GM19035 (cell line): ENCODE measurements at regions not wholly inside any gene's neighbourhood (a gene's known extent, or its start where the extent isn't known, plus 50 kb on each side); places are given as distances from the start of the nearest gene placed in this dataset.
"Not testable (repeated sequence)": the region's sequence is repeated elsewhere in the genome, so short reads cannot be mapped to it uniquely, and the experiment has no call there.

Source experiments
- ATAC-seq: cut with Tn5 transposase; IDR thresholded peaks from one replicate; pipeline ENCODE4 v1.9.1; 2021; ENCODE audit not compliant: unreplicated experiment

DNA sequence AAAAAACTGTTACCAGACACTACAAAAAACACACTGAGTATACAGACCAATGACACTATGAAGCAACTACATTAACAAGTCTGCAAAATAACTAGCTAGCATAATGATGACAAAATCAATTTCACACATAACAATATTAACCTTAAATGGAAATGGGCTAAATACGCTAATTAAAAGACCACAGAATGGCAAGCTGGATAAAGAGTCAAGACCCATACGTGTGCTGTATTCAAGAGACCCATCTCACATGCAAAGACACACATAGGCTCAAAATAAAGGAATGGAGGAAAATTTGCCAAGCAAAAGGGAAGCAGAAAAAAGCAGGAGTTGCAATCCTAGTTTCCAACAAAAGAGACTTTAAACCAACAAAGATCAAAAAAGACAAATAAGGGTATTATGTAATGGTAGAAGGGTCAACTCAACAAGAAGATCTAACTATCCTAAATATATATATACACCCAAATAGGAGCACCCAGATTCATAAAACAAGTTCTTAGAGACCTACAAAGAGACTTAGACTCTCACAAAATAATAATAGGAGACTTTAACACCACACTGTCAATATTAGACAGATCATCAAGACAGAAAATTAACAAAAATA is 158.6 kb downstream of the ALDH8A1 start:
- not testable (repeated sequence) for ATAC-seq

DNA sequence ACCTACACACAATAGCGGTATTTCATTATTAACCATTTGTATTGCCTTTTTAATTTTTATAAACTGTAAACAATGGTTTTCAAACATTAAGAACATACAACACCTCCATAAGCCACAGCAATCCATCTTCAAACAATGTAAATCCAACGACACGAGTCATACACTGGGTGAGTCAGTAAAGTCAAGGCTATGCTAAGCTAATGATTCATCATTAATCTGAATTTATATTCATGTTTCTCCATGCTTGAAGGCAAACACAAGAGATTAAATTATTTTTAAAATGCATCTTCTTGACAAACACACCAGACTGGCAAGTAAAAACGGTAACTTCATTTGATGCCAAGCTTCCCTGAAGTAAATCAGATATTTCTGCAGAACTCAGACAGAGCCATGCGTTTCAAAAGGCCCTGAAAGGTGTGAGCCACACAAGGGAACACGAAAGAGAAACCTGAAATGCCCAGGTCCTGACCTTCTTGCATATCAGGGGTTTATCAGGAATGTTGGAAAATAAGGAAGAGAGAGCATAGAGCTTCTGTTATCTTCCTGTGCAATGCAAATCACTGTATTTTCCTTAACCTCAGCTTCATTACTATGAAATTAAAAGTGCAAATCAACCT is 162.5 kb downstream of the ALDH8A1 start:
- no peak for ATAC-seq

DNA sequence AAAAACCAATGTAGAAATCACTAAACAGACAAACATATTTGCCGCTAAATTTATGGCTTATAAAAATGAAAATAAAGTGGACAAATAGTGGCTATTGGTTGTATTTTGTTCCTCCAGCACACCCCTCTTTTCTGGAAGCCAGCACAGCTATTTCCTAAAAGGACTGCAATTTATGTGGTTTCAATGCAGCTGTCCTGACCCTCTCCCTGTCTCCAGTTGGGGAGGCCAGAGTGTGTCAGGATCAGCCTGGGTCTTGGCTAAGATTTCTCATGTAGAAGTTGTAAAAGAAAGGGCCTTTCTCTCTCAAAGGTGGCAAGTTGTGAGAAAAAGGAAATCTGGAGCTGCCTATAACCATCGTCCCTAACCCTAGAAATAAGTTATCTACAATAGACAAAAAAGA is 165.6 kb downstream of the ALDH8A1 start:
- no peak for ATAC-seq

DNA sequence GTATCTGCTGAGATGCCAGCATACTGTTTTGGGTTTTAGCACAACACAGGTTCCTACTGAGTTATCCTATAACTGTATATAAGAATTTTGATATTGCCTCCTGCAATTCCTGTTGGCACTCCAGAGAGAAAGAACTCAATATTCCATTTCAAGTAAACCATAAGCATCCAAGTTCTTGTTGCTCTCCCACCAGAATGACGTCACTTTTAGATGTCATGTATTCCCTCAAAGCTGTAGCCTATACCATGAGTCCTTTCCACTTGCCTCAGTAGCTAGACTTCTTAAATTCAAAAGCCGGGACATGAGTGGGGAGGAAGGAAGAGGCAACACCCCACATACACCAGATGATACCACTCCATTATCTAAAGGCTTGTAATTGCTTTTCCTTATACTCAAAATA is 171.5 kb downstream of the ALDH8A1 start:
- no peak for ATAC-seq

DNA sequence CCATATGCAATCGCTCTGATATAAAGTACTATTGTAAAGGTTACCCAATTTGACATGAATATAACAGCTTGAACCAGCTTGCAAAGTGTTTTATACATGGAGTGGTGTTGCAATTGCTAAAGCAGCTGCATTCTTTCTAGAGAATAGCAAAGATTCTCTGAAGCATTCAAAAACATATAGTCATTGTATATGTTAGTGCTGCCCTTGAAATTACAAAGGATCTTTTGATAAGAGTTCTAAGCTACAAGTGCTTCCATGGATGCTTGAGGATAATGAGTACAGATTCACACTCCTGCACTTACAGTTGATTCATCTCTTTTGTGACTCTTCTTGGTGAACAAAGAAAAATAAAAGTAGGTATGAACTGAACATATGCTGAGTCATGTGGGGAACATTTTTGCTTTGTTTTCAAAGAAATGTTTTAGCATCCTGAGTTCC is 175.7 kb downstream of the ALDH8A1 start:
- no peak for ATAC-seq

DNA sequence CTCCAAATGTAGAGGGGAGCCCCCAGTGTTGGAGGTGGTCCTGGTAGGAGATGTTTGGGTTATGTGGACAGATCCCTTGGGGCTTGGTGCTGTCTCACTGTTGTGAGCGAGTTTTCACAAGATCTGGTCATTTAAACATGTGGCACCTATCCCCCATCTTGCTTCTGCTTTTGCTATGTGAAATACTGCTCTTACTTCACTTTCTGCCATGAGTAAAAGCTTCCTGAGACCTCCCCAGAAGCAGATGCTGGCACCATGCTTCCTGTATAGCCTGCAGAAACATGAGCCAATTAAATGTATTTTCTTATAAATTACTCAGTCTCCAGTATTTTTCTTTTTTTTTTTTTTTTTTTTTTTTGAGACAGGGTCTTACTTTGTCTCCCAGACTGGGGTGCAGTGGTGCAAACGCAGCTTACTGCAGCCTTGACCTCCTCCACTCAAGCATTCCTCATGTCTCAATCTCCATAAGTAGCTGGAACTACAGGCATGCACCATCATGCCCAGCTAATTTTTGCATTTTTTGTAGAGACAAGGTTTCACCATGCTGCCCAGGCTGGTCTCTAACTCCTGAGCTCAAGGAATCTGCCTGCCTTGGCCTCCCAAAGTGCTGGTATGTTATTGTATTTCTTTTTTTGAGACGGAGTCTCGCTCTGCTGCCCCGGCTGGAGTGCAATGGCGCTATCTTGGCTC is 177.1 kb downstream of the ALDH8A1 start:
- ATAC-seq, result no peak

DNA sequence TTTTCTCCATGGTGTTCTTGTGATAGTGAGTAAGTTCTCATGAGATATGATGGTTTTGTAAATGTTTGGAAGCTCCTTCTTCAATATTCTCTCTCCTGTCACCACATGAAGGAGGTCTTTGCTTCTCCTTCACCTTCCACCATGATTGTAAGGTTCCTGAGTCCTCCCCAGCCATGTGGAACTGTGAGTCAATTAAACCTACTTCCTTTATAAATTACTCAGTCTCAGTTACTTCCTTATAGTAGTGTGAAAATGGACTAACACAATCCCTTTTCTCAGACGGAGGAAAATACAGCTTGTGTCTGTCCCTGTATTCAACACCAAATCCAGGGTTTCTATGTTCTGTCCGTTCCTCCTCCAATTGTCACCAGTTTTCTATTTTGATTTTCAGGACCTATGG is 181.0 kb downstream of the ALDH8A1 start:
- no peak for ATAC-seq

DNA sequence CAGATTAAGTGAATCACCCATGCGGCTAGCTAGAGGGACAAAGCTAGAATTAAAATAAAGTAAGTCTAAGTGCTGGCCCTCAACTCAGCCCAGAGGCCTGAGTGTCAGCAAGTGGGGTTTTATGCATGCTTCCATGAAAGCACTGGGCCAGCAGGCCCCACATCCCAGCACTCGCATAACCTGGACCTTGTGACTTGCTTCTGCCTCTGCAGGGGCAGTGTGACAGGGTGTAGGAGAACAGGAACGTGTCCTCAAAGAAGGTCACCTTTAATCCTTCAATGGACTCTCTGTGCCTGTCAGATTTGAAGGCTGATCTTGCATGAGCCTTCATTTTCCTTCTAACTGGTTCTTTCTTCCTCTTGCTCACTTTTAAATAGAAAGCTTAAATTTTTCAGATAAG is 183.4 kb downstream of the ALDH8A1 start:
- no peak for ATAC-seq

DNA sequence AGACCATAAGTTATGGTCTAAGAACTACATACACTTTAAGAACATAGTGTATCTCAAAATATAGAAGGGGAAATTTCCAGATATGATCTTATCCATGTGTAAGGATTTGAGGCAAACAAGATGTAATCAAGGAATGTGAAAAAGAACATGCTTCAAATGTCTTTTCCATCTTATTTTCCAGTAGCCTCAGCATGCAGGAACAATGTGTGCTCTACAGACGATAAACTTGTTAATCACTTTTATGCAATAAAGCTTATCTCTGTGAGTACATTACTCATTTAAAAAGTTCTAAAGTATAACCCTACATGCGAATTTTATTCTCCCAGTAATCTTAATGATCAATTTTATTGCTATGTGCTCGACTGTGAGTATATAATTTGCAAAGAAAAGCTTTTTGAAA is 185.2 kb downstream of the ALDH8A1 start:
- ATAC-seq, result no peak

DNA sequence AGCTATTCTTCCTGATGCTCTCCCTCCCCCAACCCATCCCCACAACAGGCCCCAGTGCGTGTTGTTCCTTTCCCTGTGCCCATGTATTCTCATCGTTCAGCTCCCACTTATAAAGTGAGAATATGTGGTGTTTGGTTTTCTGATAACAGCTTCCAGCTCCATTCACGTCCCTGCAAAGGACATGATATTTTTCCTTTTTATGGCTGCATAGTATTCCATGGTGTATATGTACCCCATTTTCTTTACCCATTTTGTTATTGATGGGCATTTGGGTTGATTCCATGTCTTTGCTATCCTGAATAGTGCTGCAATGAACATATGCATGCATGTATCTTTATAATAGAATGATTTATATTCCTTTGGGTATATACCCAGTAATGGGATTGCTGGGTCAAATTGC is 186.3 kb downstream of the ALDH8A1 start:
- ATAC-seq, result not testable (repeated sequence)

DNA sequence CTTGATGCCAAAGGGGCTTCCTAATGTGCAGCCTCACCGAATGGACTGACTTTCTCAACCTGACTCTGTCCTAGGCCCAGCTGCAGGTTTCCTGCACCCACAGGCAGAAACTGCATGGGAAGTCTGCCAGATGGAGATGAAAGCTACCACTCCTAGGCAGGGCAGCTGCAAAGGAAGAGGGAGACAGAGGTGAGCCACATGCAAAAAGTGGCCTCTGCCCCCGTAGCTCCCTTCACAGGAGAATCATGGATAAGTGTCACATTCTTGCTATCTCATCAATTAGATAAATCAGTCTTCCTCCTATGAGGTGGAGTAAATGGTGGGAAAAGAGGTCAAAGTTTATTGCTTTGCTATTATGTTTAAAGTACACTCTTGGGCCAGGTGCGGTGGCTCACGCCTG is 191.3 kb downstream of the ALDH8A1 start:
- no peak for ATAC-seq

DNA sequence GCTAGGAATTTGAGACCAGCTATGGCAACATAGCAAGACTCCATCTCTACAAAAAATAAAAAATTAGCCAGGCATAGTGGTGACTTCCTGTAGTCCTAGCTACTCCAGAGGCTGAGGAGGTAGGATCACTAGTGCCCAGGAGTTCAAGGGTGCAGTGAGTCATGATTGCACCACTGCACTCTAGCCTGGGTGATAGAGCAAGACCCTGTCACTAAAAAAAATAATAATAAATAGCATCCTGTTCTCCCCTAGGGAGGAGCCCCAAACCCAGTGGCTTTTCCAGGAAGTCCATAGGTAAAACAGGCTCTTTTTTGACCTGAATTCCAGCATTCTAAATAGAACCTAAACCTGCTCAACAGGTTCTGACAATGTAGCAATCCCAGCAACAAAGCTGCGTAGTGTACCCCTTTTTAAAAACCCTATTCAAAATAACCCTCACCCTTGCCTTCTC is 192.0 kb downstream of the ALDH8A1 start:
- no peak for ATAC-seq

DNA sequence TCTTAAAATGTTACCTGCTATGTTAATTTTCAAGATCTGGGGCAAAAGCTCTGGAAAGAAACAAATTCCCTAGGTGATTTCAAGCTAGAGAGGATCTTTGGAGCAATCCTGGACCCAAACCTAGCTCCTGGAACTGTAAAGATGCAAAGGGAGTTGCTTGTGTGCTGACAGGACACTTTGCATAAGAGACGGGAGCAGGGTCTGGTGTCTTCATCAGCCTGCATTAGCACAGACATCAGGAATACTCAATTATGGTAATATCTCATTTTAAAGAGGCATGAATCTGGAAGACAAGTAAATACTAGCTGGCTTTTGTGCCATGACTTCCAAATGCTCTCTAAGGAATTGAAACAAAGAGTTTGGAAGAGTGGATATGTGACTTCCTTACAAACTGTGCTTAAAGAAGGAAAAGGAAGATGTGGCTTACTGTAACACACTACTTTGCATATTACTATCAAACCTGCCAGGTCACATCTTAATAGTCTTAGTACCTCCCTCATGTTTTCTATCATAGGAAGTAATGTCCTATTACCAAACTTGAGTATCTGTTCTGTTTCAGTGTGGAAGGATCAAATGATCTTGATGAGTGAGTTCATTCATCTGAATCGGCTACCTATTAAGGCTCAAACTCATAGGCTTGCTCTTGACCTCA is 193.4 kb downstream of the ALDH8A1 start:
- no peak for ATAC-seq

DNA sequence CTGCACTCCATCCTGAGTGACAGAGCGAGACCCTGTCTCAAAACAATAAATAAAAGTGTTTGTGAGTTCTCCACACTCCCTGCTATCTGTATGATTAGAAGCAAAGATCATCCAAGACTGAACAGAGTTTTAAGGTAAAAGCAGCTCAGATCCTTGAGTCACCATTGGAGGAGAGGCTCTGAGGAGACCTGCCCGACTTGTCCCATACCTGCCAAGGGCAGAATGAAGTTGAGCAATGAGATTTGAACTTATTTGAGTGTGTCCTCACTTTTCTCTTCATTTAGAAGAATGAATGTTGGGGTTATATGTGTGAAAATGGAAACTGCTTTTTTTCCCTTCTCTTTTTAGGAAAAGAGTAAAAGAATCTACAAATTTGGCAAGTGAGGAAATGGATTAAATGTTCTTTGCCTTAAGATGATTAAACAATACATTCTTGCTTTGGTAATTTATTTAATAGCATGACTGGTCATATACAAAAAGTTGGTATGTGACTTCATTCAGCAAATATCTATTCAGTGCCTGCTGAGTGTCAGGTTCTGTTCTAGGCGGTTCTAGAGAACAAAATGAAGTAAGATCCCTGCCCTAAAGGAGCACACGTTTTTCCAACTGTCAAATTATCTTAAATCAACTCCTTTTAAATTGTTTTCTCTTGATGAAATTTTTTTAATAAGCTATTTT is 195.7 kb downstream of the ALDH8A1 start:
- ATAC-seq, result no peak

DNA sequence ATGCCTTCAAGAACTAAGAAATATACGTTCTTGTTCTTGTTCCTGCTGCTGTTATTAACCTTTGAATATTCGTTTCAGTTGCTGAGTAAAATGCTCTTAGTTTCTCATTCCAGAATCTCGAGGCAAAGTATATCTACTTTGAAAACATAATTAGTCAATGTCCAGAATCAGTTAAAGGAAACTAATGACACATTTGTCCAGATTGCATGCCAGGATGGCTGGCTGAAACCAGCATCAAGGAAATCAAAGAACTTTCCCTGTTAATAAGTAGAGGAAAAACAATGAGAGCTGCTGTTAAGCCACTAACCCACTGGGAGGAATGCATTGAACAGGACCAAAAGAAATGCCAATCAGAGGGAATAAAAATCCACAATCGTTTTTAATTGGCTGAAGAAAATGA is 196.9 kb downstream of the ALDH8A1 start:
- no peak for ATAC-seq

DNA sequence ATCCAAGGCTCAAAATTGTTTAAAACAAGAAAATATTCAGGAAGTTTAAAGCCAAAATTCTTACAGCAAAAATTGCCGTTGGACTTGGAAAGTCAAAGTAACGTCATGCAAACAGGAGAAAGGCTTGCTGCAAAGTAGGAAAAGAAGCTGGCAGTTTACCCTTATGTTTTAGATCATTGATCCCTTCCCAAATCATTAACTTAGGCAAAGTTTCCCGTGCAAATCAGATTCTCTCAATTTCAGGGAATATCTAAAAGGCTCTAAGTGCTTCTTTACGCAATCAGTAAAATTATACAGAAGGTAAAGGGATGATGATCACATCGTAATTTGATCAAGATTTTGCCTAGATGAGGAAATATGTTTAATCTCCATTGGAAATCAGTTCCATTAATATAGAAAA is 197.5 kb downstream of the ALDH8A1 start:
- ATAC-seq, result no peak

DNA sequence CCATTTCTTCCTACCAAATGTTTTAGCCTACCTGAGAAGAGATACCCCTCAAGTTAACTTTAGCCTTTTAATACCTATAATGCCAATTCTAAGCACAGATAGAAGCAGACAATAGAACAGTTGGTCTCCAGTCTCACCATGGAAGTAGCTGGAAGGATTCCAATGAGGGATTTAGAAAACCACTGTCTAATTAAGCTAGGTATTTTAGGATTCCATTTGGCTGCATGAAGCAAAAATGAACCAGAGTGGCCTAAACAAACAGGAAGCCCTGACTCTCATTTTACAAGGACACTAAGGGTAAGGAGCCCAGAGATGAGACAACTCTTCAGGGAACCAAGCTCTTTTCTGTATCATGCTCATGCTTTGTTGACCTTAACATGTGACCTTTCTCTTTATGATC is 199.2 kb downstream of the ALDH8A1 start:
- ATAC-seq, result no peak

DNA sequence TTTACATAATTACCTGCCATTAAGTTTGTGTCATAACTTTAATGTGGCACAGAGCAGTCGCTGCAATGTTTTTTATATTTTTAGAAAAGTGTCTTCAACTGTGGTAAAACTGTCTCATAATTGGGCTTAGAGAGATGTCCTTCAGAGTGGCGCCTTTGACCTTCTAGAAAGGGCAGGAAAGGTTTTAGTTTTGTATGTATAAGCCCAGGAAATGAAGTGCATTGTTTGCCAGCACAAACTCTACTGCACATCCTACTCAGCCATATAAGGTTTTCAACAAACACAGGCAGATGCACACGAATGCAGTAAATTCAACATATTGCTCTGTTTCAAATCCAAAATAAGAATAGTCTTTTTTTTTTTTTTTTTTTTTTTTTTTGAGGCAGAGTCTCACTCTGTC is 201.4 kb downstream of the ALDH8A1 start:
- no peak for ATAC-seq

DNA sequence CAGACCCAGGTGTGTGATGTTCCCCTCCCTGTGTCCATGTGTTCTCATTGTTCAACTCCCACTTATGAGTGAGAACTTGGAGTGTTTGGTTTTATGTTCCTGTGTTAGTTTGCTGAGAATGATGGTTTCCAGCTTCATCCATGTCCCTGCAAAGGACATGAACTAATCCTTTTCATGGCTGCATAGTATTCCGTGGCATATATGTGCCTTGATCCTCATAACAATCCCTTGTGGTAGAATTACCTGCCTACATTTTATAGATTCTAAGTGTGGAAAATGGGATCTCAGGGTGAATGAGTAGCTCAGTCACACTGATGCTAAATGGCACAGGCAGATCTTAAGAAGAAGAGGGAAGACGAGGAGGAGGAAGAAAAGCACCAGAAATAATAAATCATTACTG is 202.7 kb downstream of the ALDH8A1 start:
- ATAC-seq, result not testable (repeated sequence)

DNA sequence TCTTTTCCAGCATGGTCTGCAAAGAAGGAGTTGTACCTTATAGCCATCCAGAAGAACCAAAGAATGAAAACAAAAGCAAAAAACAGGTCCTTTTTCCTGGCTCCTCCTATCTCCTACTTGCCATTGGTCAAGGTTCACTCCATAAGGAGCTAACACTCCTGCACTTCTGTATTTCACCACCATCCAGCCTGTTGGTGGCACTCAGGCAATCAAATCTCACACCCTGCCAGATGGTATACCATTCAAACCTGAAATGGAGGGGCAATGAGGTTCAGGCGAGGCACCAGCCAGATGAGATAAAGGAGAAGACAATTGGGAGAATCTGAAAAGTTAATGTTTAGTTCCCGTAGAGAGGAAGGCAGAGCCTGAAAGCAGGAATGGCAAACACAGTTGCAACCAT is 203.8 kb downstream of the ALDH8A1 start:
- no peak for ATAC-seq

DNA sequence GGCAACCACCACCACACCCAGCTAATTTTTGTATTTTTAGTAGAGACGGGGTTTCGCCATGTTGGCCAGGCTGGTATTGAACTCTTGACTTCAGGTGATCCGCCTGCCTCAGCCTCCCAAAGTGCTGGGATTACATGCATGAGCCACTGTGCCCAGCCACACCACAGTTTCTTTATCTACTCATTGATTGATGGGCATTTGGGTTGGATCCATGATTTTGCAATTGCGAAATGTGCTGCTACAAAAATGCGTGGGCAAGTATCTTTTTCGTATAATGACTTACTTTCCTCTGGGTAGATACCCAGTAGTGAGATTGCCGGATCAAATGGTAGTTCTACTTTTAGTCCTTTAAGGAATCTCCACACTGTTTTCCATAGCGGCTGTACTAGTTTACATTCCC is 204.7 kb downstream of the ALDH8A1 start:
- ATAC-seq, result not testable (repeated sequence)
